GM18861 (cell line): ENCODE measurements at regions not wholly inside any gene's neighbourhood (a gene's known extent, or its start where the extent isn't known, plus 50 kb on each side); places are given as distances from the start of the nearest gene placed in this dataset.

ENCODE experiments used
- ATAC-seq: cut with Tn5 transposase; IDR thresholded peaks from one replicate; pipeline ENCODE4 v1.9.1; 2021; ENCODE audit not compliant: unreplicated experiment

GRCh38 chr15:66832664-66833063 is 130.6 kb downstream of the SMAD6 start:
- no peak for ATAC-seq

GRCh38 chr15:66833371-66833770 is 131.3 kb downstream of the SMAD6 start:
- ATAC-seq: no peak

- ATAC-seq: no peak
Measured at GRCh38 chr15:66833803-66834202, 131.8 kb downstream of the SMAD6 start.

GRCh38 chr15:66834881-66835878 is 133.1 kb downstream of the SMAD6 start:
- ATAC-seq: no peak

- ATAC-seq: no peak
Measured at GRCh38 chr15:66836231-66837030, 134.4 kb downstream of the SMAD6 start.

- ATAC-seq: no peak
Measured at GRCh38 chr15:66838202-66838601, 136.2 kb downstream of the SMAD6 start.

GRCh38 chr15:66838671-66839239 is 136.7 kb downstream of the SMAD6 start:
- no peak for ATAC-seq

GRCh38 chr15:66839506-66840112 is 137.6 kb downstream of the SMAD6 start:
- ATAC-seq: no peak

GRCh38 chr15:66840615-66841390 is 138.8 kb downstream of the SMAD6 start:
- ATAC-seq: no peak

- ATAC-seq: no peak
Measured at GRCh38 chr15:66841953-66842681, 140.1 kb downstream of the SMAD6 start.

GRCh38 chr15:66842710-66843441 is 140.8 kb downstream of the SMAD6 start:
- no peak for ATAC-seq

GRCh38 chr15:66843581-66843980 is 141.5 kb downstream of the SMAD6 start:
- no peak for ATAC-seq

GRCh38 chr15:66844041-66844746 is 142.2 kb downstream of the SMAD6 start:
- no peak for ATAC-seq

- no peak for ATAC-seq
Measured at GRCh38 chr15:66844747-66845145, 142.7 kb downstream of the SMAD6 start.

GRCh38 chr15:66845266-66845785 is 143.3 kb downstream of the SMAD6 start:
- ATAC-seq: no peak

- no peak for ATAC-seq
Measured at GRCh38 chr15:66846031-66846430, 144.0 kb downstream of the SMAD6 start.

GRCh38 chr15:66846811-66847210 is 144.8 kb downstream of the SMAD6 start:
- ATAC-seq: no peak

- no peak for ATAC-seq
Measured at GRCh38 chr15:66847565-66847991, 145.5 kb downstream of the SMAD6 start.
